ENCODE measurements at regions not wholly inside any gene's neighbourhood (a gene's known extent, or its start where the extent isn't known, plus 50 kb on each side); places are given as distances from the start of the nearest gene placed in this dataset.
"Not testable (repeated sequence)": the region's sequence is repeated elsewhere in the genome, so short reads cannot be mapped to it uniquely, and the experiment has no call there.

GRCh38 chr6:33898771-33899170 is 95.0 kb upstream of the MLN start:
- H3K27ac ChIP-seq: no peak overlapping the region
- no peak for DNase-seq (ENCODE audit: low read depth, low spot score)

- no peak overlapping the region for H3K27ac ChIP-seq
- DNase-seq (ENCODE audit: low read depth, low spot score): no peak
Measured at GRCh38 chr6:33897189-33897780, 93.5 kb upstream of the MLN start.

- DNase-seq (ENCODE audit: low read depth, low spot score): no peak
- H3K27ac ChIP-seq: no peak overlapping the region
Measured at GRCh38 chr6:33896391-33897188, 92.8 kb upstream of the MLN start.

- DNase-seq (ENCODE audit: low read depth, low spot score): no peak
- H3K27ac ChIP-seq: no peak overlapping the region
Measured at GRCh38 chr6:33895988-33896387, 92.2 kb upstream of the MLN start.

GRCh38 chr6:33895296-33895695 is 91.5 kb upstream of the MLN start:
- DNase-seq (ENCODE audit: low read depth, low spot score): no peak
- no peak overlapping the region for H3K27ac ChIP-seq

- H3K27ac ChIP-seq: no peak overlapping the region
- DNase-seq (ENCODE audit: low read depth, low spot score): no peak
Measured at GRCh38 chr6:33894438-33894837, 90.6 kb upstream of the MLN start.

GRCh38 chr6:33892581-33893346 is 89.0 kb upstream of the MLN start:
- DNase-seq (ENCODE audit: low read depth, low spot score): no peak

GRCh38 chr6:33888664-33889200 is 84.9 kb upstream of the MLN start:
- H3K27ac ChIP-seq: no peak overlapping the region
- DNase-seq (ENCODE audit: low read depth, low spot score): no peak

More at GRCh38 chr6:33892581-33893346, 89.0 kb upstream of the MLN start:
- H3K27ac ChIP-seq: no peak overlapping the region

- H3K27ac ChIP-seq: no peak overlapping the region
- no peak for DNase-seq (ENCODE audit: low read depth, low spot score)
Measured at GRCh38 chr6:33888183-33888582, 84.4 kb upstream of the MLN start.

- peak overlapping the region; percentile 31 for H3K27ac ChIP-seq
- DNase-seq (ENCODE audit: low read depth, low spot score): peak; percentile 51
Measured at GRCh38 chr6:33886673-33887144, 82.9 kb upstream of the MLN start.

- no peak for DNase-seq (ENCODE audit: low read depth, low spot score)
- H3K27ac ChIP-seq: no peak overlapping the region
Measured at GRCh38 chr6:33885132-33886057, 81.6 kb upstream of the MLN start.

GRCh38 chr6:33883621-33884020 is 79.8 kb upstream of the MLN start:
- not testable (repeated sequence) for H3K27ac ChIP-seq; DNase-seq (ENCODE audit: low read depth, low spot score)

- H3K27ac ChIP-seq: no peak overlapping the region
- no peak for DNase-seq (ENCODE audit: low read depth, low spot score)
Measured at GRCh38 chr6:33882154-33882553, 78.4 kb upstream of the MLN start.

GRCh38 chr6:33880766-33881165 is 77.0 kb upstream of the MLN start:
- DNase-seq (ENCODE audit: low read depth, low spot score): no peak
- no peak overlapping the region for H3K27ac ChIP-seq

GRCh38 chr6:33880104-33880678 is 76.4 kb upstream of the MLN start:
- H3K27ac ChIP-seq: no peak overlapping the region

GRCh38 chr6:33878562-33878961 is 74.8 kb upstream of the MLN start:
- H3K27ac ChIP-seq: no peak overlapping the region
- DNase-seq (ENCODE audit: low read depth, low spot score): no peak

More at GRCh38 chr6:33880104-33880678, 76.4 kb upstream of the MLN start:
- no peak for DNase-seq (ENCODE audit: low read depth, low spot score)

- no peak overlapping the region for H3K27ac ChIP-seq
- no peak for DNase-seq (ENCODE audit: low read depth, low spot score)
Measured at GRCh38 chr6:33877982-33878535, 74.3 kb upstream of the MLN start.

- DNase-seq (ENCODE audit: low read depth, low spot score): no peak
- no peak overlapping the region for H3K27ac ChIP-seq
Measured at GRCh38 chr6:33875696-33876095, 71.9 kb upstream of the MLN start.

GRCh38 chr6:33875141-33875581 is 71.4 kb upstream of the MLN start:
- H3K27ac ChIP-seq: no peak overlapping the region
- no peak for DNase-seq (ENCODE audit: low read depth, low spot score)

Measured in epithelial cell of prostate (primary cell).